ENCODE measurements at regions not wholly inside any gene's neighbourhood (a gene's known extent, or its start where the extent isn't known, plus 50 kb on each side); places are given as distances from the start of the nearest gene placed in this dataset.

DNA sequence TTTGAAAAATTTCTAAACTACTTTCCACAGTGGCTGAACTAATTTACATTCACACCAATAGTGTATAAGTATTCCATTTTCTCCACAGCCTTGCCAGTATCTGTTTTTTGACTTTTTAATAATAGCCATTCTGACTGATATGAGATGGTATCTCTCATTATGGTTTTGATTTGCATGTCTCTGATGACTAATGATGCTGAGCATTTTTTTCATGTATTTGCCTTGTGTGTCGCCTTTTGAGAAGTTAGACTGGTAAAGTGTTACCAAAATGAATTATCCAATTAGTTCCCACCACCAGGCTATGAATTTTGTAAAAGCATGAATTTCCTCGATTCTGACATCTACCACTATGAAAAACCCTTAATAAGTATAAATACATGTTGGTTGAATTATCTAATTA is 242.2 kb upstream of the GK2 start:
- WGBS (ENCODE audit: insufficient coverage, low lambda C conversion rate) = 100% methylated on average over 2 of the region's 2 CpGs
- Histone ChIP-seq H3K4me3 (ENCODE audit: low read length) (no peak overlapping the region), H3K4me1 (ENCODE audit: control insufficient read depth, insufficient read depth, low read length) (no peaks in the 10 kb centered on the region), H3K27ac (ENCODE audit: low read length) (no peak overlapping the region), H3K27me3 (ENCODE audit: control insufficient read depth, insufficient read depth, low read length) (no peaks in the 10 kb centered on the region), H3K36me3 (ENCODE audit: control insufficient read depth, insufficient read depth, low read length) (no peaks in the 10 kb centered on the region), H3K9me3 (ENCODE audit: control insufficient read depth, low read depth, low read length) (no peaks in the 10 kb centered on the region)
- no peak for DNase-seq

GRCh38 chr4:79645942-79646341 is 237.9 kb upstream of the GK2 start:
- Histone ChIP-seq H3K4me3 (ENCODE audit: low read length) (no peak overlapping the region), H3K9me3 (ENCODE audit: control insufficient read depth, low read depth, low read length) (no peaks in the 10 kb centered on the region), H3K27ac (ENCODE audit: low read length) (no peak overlapping the region), H3K27me3 (ENCODE audit: control insufficient read depth, insufficient read depth, low read length) (no peaks in the 10 kb centered on the region), H3K36me3 (ENCODE audit: control insufficient read depth, insufficient read depth, low read length) (no peaks in the 10 kb centered on the region), H3K4me1 (ENCODE audit: control insufficient read depth, insufficient read depth, low read length) (no peaks in the 10 kb centered on the region)
- DNase-seq = no peak
- 63% methylated on average over 2 of the region's 2 CpGs for WGBS (ENCODE audit: insufficient coverage, low lambda C conversion rate)

DNA sequence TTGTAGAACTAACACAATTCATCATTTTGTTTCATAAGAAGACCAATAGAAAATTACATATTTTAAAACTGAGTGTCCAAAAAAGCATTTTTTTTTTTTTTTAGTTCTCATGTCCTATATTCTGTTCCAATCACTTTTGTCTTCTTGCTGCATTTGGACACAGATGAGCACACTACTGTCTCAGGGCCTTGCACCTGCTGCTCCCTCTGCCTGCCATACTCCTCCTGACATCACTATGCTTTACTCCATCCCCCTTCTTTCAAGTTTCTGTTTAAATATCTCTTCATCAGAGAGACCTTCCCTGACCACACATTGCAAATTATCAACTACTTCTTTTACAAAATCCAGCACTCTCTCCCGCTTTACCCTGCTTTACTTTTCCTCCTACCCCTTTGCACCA is 230.7 kb upstream of the GK2 start:
- Histone ChIP-seq H3K4me1 (ENCODE audit: control insufficient read depth, insufficient read depth, low read length) (no peaks in the 10 kb centered on the region), H3K4me3 (ENCODE audit: low read length) (no peak overlapping the region), H3K27ac (ENCODE audit: low read length) (no peak overlapping the region), H3K9me3 (ENCODE audit: control insufficient read depth, low read depth, low read length) (no peaks in the 10 kb centered on the region), H3K36me3 (ENCODE audit: control insufficient read depth, insufficient read depth, low read length) (no peaks in the 10 kb centered on the region), H3K27me3 (ENCODE audit: control insufficient read depth, insufficient read depth, low read length) (no peaks in the 10 kb centered on the region)
- no peak for DNase-seq
- WGBS (ENCODE audit: insufficient coverage, low lambda C conversion rate) = 88% methylated on average over 1 of the region's 1 CpG

DNA sequence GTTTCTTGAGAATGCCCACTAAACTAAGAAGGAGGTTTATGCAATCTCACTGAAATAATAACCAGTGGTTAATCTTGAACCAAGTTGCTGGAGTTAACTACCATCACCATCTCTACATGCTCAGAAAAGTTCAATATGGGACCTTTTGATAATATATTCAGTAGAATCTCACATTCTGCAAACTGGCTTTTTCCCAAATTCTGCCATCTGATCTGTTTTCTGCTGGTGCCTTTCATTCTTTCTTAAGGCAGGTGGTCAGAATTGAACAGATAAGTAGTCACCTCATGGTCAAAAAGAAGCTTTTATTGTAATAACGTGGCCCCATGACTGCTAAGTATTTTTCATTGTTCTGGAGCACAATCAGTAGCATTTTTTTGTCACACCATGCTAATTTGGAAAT is 229.0 kb upstream of the GK2 start:
- Histone ChIP-seq H3K27ac (ENCODE audit: low read length) (no peak overlapping the region), H3K4me1 (ENCODE audit: control insufficient read depth, insufficient read depth, low read length) (no peaks in the 10 kb centered on the region), H3K9me3 (ENCODE audit: control insufficient read depth, low read depth, low read length) (no peaks in the 10 kb centered on the region), H3K36me3 (ENCODE audit: control insufficient read depth, insufficient read depth, low read length) (no peaks in the 10 kb centered on the region), H3K4me3 (ENCODE audit: low read length) (no peak overlapping the region), H3K27me3 (ENCODE audit: control insufficient read depth, insufficient read depth, low read length) (no peaks in the 10 kb centered on the region)
- no peak for DNase-seq
- 80% methylated on average over 1 of the region's 1 CpG for WGBS (ENCODE audit: insufficient coverage, low lambda C conversion rate)

- Histone ChIP-seq H3K27ac (ENCODE audit: low read length) (no peak overlapping the region), H3K4me3 (ENCODE audit: low read length) (no peak overlapping the region), H3K27me3 (ENCODE audit: control insufficient read depth, insufficient read depth, low read length) (no peaks in the 10 kb centered on the region), H3K4me1 (ENCODE audit: control insufficient read depth, insufficient read depth, low read length) (no peaks in the 10 kb centered on the region), H3K9me3 (ENCODE audit: control insufficient read depth, low read depth, low read length) (no peaks in the 10 kb centered on the region), H3K36me3 (ENCODE audit: control insufficient read depth, insufficient read depth, low read length) (no peaks in the 10 kb centered on the region)
- 60% methylated on average over 1 of the region's 9 CpGs for WGBS (ENCODE audit: insufficient coverage, low lambda C conversion rate)
- DNase-seq = no peak
Observed at GRCh38 chr4:79634111-79634510, 226.1 kb upstream of the GK2 start.

DNA sequence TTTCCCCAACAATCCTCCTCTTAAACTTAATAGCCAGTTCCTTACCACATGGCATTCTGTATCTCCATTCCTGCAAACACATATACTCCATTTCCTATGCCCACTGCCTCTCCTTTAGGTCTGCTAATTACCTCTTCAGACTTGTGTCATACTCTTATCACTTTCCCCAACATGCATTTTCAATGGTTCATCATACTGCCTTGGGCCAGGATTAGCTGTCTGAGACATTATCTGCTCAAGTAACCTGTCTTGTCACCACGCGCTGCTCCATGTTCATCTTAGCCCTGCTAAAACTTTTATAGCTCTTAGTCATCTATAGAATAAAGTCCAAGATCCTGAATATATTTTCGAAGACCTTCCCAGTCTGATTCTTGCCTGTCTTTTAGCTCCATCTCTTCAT is 224.1 kb upstream of the GK2 start:
- no peak for DNase-seq
- Histone ChIP-seq H3K27ac (ENCODE audit: low read length) (no peak overlapping the region), H3K4me3 (ENCODE audit: low read length) (no peak overlapping the region), H3K4me1 (ENCODE audit: control insufficient read depth, insufficient read depth, low read length) (no peaks in the 10 kb centered on the region), H3K9me3 (ENCODE audit: control insufficient read depth, low read depth, low read length) (no peaks in the 10 kb centered on the region), H3K27me3 (ENCODE audit: control insufficient read depth, insufficient read depth, low read length) (no peaks in the 10 kb centered on the region), H3K36me3 (ENCODE audit: control insufficient read depth, insufficient read depth, low read length) (no peaks in the 10 kb centered on the region)
- WGBS (ENCODE audit: insufficient coverage, low lambda C conversion rate) = 69% methylated on average over 3 of the region's 3 CpGs

GRCh38 chr4:79626611-79627010 is 218.6 kb upstream of the GK2 start:
- Histone ChIP-seq H3K27me3 (ENCODE audit: control insufficient read depth, insufficient read depth, low read length) (no peaks in the 10 kb centered on the region), H3K4me1 (ENCODE audit: control insufficient read depth, insufficient read depth, low read length) (no peaks in the 10 kb centered on the region), H3K9me3 (ENCODE audit: control insufficient read depth, low read depth, low read length) (no peaks in the 10 kb centered on the region), H3K27ac (ENCODE audit: low read length) (no peak overlapping the region), H3K36me3 (ENCODE audit: control insufficient read depth, insufficient read depth, low read length) (no peaks in the 10 kb centered on the region), H3K4me3 (ENCODE audit: low read length) (no peak overlapping the region)
- 83% methylated on average over 1 of the region's 2 CpGs for WGBS (ENCODE audit: insufficient coverage, low lambda C conversion rate)
- DNase-seq = no peak

- WGBS (ENCODE audit: insufficient coverage, low lambda C conversion rate) = 100% methylated on average over 1 of the region's 5 CpGs
- DNase-seq = no peak
- no peak overlapping the region for H3K27ac ChIP-seq (ENCODE audit: low read length)
- no peaks in the 10 kb centered on the region for H3K36me3 ChIP-seq (ENCODE audit: control insufficient read depth, insufficient read depth, low read length)
- no peaks in the 10 kb centered on the region for H3K27me3 ChIP-seq (ENCODE audit: control insufficient read depth, insufficient read depth, low read length)
- H3K4me3 ChIP-seq (ENCODE audit: low read length) = no peak overlapping the region
- H3K9me3 ChIP-seq (ENCODE audit: control insufficient read depth, low read depth, low read length) = no peaks in the 10 kb centered on the region
- H3K4me1 ChIP-seq (ENCODE audit: control insufficient read depth, insufficient read depth, low read length) = no peaks in the 10 kb centered on the region
Observed at GRCh38 chr4:79626101-79626500, 218.1 kb upstream of the GK2 start.

DNA sequence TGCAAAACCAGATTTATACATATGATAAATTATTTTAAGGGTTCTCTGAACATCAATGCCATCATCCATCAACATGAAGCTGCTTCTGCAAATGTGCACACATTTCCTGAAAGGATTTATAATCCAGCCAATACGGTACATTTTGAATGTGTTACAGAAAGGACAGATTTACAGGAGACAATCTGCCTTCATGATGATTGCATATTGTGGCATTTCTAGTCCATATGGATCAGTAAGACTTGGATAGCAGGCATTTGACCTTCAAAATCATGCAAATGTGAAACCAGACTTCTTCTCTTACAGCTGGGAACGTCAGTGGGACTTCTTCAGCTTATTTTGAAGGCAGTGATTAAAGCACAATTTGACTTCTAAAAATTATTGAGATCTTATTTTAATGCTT is 217.3 kb upstream of the GK2 start:
- 88% methylated on average over 2 of the region's 2 CpGs for WGBS (ENCODE audit: insufficient coverage, low lambda C conversion rate)
- Histone ChIP-seq H3K27me3 (ENCODE audit: control insufficient read depth, insufficient read depth, low read length) (no peaks in the 10 kb centered on the region), H3K27ac (ENCODE audit: low read length) (no peak overlapping the region), H3K4me3 (ENCODE audit: low read length) (no peak overlapping the region), H3K4me1 (ENCODE audit: control insufficient read depth, insufficient read depth, low read length) (no peaks in the 10 kb centered on the region), H3K36me3 (ENCODE audit: control insufficient read depth, insufficient read depth, low read length) (no peaks in the 10 kb centered on the region), H3K9me3 (ENCODE audit: control insufficient read depth, low read depth, low read length) (no peaks in the 10 kb centered on the region)
- DNase-seq = no peak

GRCh38 chr4:79623021-79623870 is 215.2 kb upstream of the GK2 start:
- no peak for DNase-seq
- H3K27me3 ChIP-seq (ENCODE audit: control insufficient read depth, insufficient read depth, low read length) = no peaks in the 10 kb centered on the region
- H3K36me3 ChIP-seq (ENCODE audit: control insufficient read depth, insufficient read depth, low read length) = no peaks in the 10 kb centered on the region
- H3K4me3 ChIP-seq (ENCODE audit: low read length) = no peak overlapping the region
- H3K9me3 ChIP-seq (ENCODE audit: control insufficient read depth, low read depth, low read length) = no peaks in the 10 kb centered on the region
- WGBS (ENCODE audit: insufficient coverage, low lambda C conversion rate) = 65% methylated on average over 4 of the region's 12 CpGs
- H3K27ac ChIP-seq (ENCODE audit: low read length) = no peak overlapping the region
- H3K4me1 ChIP-seq (ENCODE audit: control insufficient read depth, insufficient read depth, low read length) = no peaks in the 10 kb centered on the region

- 83% methylated on average over 1 of the region's 1 CpG for WGBS (ENCODE audit: insufficient coverage, low lambda C conversion rate)
- Histone ChIP-seq H3K4me1 (ENCODE audit: control insufficient read depth, insufficient read depth, low read length) (no peaks in the 10 kb centered on the region), H3K9me3 (ENCODE audit: control insufficient read depth, low read depth, low read length) (no peaks in the 10 kb centered on the region), H3K4me3 (ENCODE audit: low read length) (no peak overlapping the region), H3K27me3 (ENCODE audit: control insufficient read depth, insufficient read depth, low read length) (no peaks in the 10 kb centered on the region), H3K27ac (ENCODE audit: low read length) (no peak overlapping the region), H3K36me3 (ENCODE audit: control insufficient read depth, insufficient read depth, low read length) (no peaks in the 10 kb centered on the region)
- DNase-seq = no peak
Observed at GRCh38 chr4:79621061-79621460, 213.0 kb upstream of the GK2 start.

All from large intestine (tissue), 3 donors.